Sigmoid colon (tissue), 4 donors: ENCODE measurements at regions not wholly inside any gene's neighbourhood (a gene's known extent, or its start where the extent isn't known, plus 50 kb on each side); places are given as distances from the start of the nearest gene placed in this dataset.

ENCODE experiments used
- EP300 ChIP-seq, 4 donors: sonication (generic); formaldehyde crosslinking; IDR thresholded peaks; one replicate each; pipeline ENCODE4 v1.6.1; 2017; ENCODE audit warnings: antibody characterized with exemption in 4 of 4
- POLR2A ChIP-seq, 2 donors: fragments of 450-650 bp; IDR thresholded peaks; one replicate each; pipeline ENCODE4 v1.6.1; 2016; ENCODE audit warnings: antibody characterized with exemption in 2 of 2, mild to moderate bottlenecking in 2 of 2, moderate library complexity in 2 of 2
- POLR2AphosphoS5 ChIP-seq, 4 donors: sonication (generic); formaldehyde crosslinking; IDR thresholded peaks; one replicate each; pipeline ENCODE4 v1.6.1; 2017; ENCODE audit warnings: antibody characterized with exemption in 4 of 4
- TF ChIP-seq, protein P1 (sequence below), 4 experiments: fragments of 450-650 bp in 3 of 4; fragments of 200-600 bp in 1 of 4; IDR thresholded peaks; one replicate each; pipeline ENCODE4 v1.5.1; 2016 to 2019; ENCODE audit warnings: antibody characterized with exemption in 4 of 4, mild to moderate bottlenecking in 3 of 4, moderate library complexity in 2 of 4

DNA sequence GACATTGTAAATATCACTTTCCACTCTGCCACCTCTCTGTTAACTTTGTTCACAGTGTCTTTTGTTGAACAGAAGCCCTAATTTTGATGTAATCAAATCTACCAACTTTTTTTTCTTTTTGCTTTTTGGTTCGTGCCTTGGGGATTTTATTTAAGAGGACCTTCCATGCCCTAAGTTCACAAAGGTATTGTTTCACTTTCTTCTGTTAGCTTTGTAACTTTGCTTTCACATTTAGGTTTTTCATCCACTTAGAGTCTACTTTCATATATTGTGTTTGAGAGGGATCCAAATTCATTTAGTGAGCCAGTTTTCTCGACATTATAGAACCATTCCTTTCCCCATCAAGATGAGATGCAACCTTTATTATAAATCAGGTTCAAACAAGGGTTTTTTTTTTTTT is 275.7 kb upstream of the CRY1 start:
- TF ChIP-seq POLR2A (IDR thresholded peaks at IDR 0.05) (no peak), POLR2AphosphoS5 (IDR thresholded peaks at IDR 0.05) (no peak), EP300 (IDR thresholded peaks at IDR 0.05) (no peak)
- TF ChIP-seq, protein P1, sequence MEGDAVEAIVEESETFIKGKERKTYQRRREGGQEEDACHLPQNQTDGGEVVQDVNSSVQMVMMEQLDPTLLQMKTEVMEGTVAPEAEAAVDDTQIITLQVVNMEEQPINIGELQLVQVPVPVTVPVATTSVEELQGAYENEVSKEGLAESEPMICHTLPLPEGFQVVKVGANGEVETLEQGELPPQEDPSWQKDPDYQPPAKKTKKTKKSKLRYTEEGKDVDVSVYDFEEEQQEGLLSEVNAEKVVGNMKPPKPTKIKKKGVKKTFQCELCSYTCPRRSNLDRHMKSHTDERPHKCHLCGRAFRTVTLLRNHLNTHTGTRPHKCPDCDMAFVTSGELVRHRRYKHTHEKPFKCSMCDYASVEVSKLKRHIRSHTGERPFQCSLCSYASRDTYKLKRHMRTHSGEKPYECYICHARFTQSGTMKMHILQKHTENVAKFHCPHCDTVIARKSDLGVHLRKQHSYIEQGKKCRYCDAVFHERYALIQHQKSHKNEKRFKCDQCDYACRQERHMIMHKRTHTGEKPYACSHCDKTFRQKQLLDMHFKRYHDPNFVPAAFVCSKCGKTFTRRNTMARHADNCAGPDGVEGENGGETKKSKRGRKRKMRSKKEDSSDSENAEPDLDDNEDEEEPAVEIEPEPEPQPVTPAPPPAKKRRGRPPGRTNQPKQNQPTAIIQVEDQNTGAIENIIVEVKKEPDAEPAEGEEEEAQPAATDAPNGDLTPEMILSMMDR (IDR thresholded peaks at IDR 0.05): no peak
